ENCODE measurements at regions not wholly inside any gene's neighbourhood (a gene's known extent, or its start where the extent isn't known, plus 50 kb on each side); places are given as distances from the start of the nearest gene placed in this dataset.

DNA sequence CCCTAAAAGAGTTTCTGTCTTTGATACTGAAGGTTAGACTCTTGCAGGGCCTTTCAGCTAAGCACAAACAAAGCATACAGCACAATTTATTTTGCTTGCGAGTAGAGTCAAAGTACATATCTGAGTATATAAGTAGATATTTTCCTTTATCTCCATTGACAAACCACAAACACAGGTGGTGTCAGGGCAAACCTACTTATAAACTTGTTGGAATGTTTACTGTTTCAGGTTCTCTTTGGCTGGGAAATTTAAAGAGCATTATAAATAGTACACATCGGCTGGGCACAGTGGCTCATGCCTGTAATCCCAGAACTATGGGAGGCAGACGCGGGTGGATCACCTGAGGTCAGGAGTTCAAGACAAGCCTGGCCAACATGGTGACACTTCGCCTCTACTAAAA, 442.6 kb upstream of the PSMD7 start:
- H3K9me3 ChIP-seq (replicated peaks): no peaks in the 10 kb centered on the region
- H3K27ac ChIP-seq: no peak overlapping the region
- H3K4me1 ChIP-seq: no peaks in the 10 kb centered on the region
- no peak for DNase-seq
- no peaks in the 10 kb centered on the region for H3K36me3 ChIP-seq
- no peaks in the 10 kb centered on the region for H3K27me3 ChIP-seq
- no peak overlapping the region for H3K4me3 ChIP-seq

DNA sequence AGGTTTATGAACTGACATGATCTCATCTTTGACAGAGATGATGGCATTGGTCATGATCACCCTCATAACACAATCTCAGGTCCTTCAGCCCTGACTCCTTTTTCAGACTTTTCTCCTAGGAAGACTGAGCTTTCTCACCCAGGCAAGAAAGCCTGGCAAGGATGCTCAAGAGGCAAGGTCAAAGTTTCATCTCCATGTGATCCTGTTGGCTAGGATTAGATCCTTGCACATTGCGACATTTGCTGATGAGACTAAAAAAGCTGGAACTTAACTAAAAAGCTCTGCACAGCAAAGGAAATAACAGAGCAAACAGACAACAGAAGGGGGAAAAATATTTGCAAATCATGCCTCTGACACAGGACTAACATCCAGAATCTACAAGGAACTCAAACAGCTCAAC, 444.1 kb upstream of the PSMD7 start:
- H3K27ac ChIP-seq: no peak overlapping the region
- no peaks in the 10 kb centered on the region for H3K4me1 ChIP-seq
- no peaks in the 10 kb centered on the region for H3K9me3 ChIP-seq (replicated peaks)
- no peaks in the 10 kb centered on the region for H3K36me3 ChIP-seq
- H3K27me3 ChIP-seq: no peaks in the 10 kb centered on the region
- DNase-seq: no peak
- no peak overlapping the region for H3K4me3 ChIP-seq

DNA sequence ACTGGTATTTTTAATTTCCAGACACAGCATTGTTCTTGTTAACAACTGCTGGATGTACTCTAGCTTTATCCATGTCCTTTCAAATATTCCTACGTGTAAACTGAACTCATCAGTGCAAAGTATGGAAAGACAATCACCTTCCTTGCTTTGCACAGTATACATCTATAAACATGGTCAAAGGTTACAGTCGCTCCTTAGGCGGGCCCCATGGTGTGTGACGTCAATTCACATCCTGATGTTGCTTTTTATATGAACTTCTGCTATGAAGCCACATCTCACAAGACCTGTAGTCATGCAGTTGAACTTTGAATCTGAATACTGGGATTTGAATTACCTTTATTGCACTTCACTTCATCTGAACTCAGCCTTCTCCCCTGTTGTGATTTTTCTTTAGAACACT, 447.6 kb upstream of the PSMD7 start:
- DNase-seq: no peak
- Histone ChIP-seq H3K27ac (no peak overlapping the region), H3K4me1 (no peaks in the 10 kb centered on the region), H3K4me3 (no peak overlapping the region), H3K9me3 (replicated peaks) (no peaks in the 10 kb centered on the region), H3K36me3 (no peaks in the 10 kb centered on the region), H3K27me3 (no peaks in the 10 kb centered on the region)

DNA sequence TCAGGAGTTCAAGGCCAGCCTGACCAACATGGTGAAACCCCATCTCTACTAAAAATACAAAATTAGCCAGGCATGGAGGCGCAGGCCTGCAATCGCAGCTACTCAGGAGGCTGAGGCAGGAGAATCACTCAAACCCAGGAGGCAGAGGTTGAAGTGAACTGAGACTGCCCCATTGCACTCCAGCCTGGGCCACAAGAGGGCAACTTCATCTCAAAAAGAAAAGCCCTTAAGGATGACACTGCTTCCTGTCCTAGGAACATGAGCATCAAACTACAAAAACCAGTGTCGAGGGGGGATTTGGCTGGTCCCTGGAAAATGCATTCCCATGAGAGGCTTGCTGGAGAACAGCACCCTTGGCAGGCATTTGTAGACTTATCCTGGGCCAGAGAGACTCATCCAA, 449.5 kb upstream of the PSMD7 start:
- DNase-seq: no peak
- no peaks in the 10 kb centered on the region for H3K9me3 ChIP-seq (replicated peaks)
- no peak overlapping the region for H3K27ac ChIP-seq
- no peaks in the 10 kb centered on the region for H3K27me3 ChIP-seq
- no peak overlapping the region for H3K4me3 ChIP-seq
- no peaks in the 10 kb centered on the region for H3K4me1 ChIP-seq
- no peaks in the 10 kb centered on the region for H3K36me3 ChIP-seq

DNA sequence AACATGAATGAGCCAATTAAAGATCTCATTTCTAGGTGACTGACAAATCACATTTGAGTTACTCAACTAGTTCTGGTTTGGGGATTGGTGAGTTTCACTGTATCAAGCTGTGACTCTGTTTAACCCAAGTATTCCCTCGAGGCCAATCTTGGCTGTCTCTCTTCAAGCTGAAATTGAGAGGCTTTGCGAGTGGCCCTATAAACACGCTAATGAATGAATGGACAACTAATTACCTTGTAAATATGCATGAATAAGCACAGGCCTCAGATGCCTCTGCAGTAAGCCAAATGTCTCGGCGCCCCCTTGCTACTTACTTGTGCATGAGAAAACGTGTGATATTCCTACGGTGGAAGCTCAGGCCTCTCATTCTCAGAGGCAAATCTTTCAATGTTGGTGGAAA, 450.3 kb upstream of the PSMD7 start:
- Histone ChIP-seq H3K4me3 (no peak overlapping the region), H3K27me3 (no peaks in the 10 kb centered on the region), H3K4me1 (no peaks in the 10 kb centered on the region), H3K27ac (no peak overlapping the region), H3K9me3 (replicated peaks) (no peaks in the 10 kb centered on the region), H3K36me3 (no peaks in the 10 kb centered on the region)
- DNase-seq: no peak

DNA sequence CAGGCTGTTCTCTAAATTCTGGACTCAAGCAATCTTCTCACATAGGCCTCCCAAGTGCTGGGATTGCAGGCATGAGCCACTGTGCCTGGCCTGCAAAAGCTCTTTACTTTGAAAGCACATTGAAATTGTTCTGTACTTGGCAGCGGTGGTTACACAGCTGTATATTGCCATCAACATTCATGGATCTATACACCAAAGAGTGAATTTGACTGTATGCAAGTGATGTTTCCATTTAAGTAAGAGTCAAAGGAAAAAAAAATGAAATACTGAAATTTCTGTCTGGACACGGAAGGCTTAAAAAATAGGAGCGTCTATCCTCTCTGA, 450.6 kb upstream of the PSMD7 start:
- Histone ChIP-seq H3K36me3 (no peaks in the 10 kb centered on the region), H3K27ac (no peak overlapping the region), H3K27me3 (no peaks in the 10 kb centered on the region), H3K4me3 (no peak overlapping the region), H3K4me1 (no peaks in the 10 kb centered on the region), H3K9me3 (replicated peaks) (no peaks in the 10 kb centered on the region)
- DNase-seq: no peak

DNA sequence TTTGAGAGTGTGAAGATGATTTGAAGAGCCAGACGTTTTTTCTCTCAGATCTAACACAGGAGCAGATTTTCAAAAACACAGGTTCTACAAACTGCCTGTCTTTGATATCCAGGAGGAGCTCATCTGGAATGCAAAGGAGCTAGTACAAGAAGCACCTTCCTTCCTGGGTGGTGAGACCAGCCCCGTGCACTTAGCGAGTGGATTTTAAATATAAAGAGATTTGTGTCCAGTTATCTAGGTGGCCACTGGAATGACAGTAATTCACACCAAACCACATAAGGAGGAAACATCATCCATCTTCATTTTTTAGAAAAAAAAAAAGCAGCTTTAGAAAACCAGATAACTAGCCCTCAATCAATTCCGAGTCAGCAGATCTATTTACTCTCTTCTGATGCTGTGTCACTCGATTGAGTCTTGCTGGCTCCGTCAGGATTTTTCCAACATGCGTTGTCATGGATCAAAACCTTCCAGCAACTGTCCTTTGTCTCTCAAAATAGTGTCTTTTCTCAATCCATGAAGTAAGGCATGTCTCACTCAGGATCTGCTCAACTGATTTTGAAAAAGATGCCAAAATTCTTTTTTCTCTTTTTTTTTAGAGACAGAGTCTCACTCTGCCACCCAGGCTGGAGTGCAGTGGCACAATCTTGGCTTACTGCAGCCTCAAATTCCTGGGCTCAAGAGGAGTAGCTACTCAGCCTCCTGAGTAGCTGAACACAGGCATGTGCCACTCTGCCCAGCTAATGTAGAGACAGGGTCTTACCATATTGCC, 451.2 kb upstream of the PSMD7 start:
- no peak for DNase-seq
- Histone ChIP-seq H3K4me1 (no peaks in the 10 kb centered on the region), H3K27ac (no peak overlapping the region), H3K36me3 (no peaks in the 10 kb centered on the region), H3K4me3 (no peak overlapping the region), H3K27me3 (no peaks in the 10 kb centered on the region), H3K9me3 (replicated peaks) (no peaks in the 10 kb centered on the region)

DNA sequence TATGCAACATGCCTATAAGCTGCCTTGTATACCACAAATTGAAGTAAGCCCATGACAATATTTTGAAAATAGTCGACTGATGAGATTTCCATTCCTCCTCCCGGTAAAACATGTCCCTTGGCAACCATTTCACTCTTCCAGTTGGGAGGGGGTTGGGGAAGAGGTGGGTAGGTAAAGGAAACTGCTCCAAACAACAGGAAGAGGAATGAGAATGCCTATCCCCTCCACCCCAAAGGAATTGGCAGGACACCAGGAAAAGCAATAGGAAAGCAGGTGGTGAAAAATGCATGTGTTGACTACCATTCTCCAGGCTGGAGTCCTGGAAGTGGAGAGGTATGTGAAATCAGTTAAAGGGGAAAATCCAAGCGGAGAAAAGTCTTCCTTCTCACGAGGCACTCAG, 455.9 kb upstream of the PSMD7 start:
- H3K4me1 ChIP-seq: no peaks in the 10 kb centered on the region
- no peak overlapping the region for H3K4me3 ChIP-seq
- H3K9me3 ChIP-seq (replicated peaks): no peaks in the 10 kb centered on the region
- no peak for DNase-seq
- no peak overlapping the region for H3K27ac ChIP-seq
- no peaks in the 10 kb centered on the region for H3K27me3 ChIP-seq
- no peaks in the 10 kb centered on the region for H3K36me3 ChIP-seq

DNA sequence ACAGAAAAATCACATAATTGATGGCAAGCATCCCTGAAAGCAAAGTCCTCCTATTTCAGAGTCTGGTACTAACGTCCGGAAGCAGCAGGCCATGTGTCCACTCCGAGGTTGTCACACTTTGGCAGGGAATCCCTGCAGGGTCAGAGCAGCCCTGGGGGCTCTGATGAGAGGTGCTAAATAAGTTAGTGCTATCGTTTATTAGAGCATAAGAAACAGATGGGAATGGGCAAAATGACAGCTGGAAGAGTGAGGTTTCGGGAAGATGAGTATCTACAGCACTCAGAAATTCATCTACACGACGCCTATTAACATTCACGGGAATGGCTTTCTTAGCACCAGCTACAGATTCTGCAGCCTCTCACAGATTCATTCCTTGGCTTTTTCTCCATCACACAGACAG, 465.4 kb upstream of the PSMD7 start:
- no peaks in the 10 kb centered on the region for H3K4me1 ChIP-seq

DNA sequence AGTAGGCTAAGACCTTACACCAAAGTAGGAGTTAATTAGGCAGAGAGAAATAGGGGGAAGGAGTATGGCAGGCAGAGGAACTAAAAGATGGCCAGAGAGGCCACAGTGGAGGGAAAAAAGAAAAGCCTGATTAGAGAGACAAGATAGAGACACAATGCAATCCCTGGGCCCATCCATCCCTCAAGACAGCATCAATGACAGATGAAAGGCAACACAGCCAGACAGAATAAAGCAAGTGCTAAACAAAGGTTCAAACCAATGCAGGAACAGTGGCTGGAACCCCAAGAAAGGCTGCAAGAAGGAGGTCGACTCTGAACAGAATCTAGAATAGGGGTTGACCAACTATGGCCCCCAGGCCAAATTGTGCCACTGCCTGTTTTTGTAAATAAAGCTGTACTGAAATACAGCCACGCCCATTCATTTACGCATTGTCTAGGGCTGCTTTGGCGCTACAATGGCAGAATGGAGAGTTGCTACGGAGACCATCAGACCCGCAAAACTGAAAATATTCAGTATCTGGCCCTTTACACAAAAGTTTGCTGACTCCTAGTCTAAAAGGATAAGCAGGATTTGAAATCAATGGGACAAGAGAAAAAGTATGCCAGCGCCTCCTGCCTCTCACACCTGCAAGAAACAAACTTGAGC, 473.3 kb upstream of the PSMD7 start:
- Histone ChIP-seq H3K9me3 (replicated peaks) (no peaks in the 10 kb centered on the region), H3K4me3 (no peak overlapping the region), H3K4me1 (no peaks in the 10 kb centered on the region), H3K36me3 (no peaks in the 10 kb centered on the region), H3K27ac (no peak overlapping the region), H3K27me3 (no peaks in the 10 kb centered on the region)
- no peak for DNase-seq

More for the DNA sequence above, 465.4 kb upstream of the PSMD7 start:
- Histone ChIP-seq H3K9me3 (replicated peaks) (no peaks in the 10 kb centered on the region), H3K27ac (no peak overlapping the region), H3K36me3 (no peaks in the 10 kb centered on the region), H3K27me3 (no peaks in the 10 kb centered on the region), H3K4me3 (no peak overlapping the region)
- no peak for DNase-seq

DNA sequence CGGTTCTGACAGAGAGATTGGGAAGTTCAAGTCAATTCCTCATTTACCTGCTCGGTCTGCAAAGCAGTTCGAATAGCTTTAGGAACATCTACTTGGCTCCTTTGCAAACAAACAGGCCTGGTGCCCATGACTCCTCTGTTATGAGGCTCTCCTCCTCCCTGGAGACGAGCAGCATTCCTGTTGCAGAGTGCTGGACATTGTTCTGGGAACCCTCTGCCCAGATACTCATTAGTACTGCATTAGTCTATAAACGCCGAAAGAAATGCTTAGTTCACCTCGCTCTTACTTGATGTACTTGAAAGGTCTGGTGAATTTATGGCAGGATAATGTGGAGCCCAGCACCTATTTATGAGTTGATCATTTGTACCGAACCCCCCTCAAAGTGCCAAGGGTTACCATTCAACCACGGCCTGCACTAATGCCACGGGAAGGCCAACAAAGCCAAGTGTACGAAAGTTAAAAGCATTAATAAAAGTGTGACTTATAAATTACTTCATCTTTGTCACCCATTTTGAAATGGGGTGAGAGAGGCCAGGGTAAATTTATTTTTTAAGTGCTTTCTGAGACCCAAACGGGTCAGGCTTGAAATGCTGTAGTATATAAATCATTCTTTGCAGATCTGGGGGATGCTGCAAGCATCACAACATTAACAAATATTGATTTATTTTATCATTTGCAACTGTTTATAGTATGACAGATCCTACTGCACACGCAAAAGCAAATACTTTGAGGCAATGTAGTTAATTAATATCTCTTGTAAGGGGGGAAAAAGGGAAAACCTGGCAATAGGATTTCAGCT, 478.9 kb upstream of the PSMD7 start:
- no peak for DNase-seq
- no peak overlapping the region for H3K27ac ChIP-seq
- H3K4me1 ChIP-seq: no peaks in the 10 kb centered on the region
- H3K27me3 ChIP-seq: no peaks in the 10 kb centered on the region
- H3K36me3 ChIP-seq: no peaks in the 10 kb centered on the region
- no peak overlapping the region for H3K4me3 ChIP-seq
- H3K9me3 ChIP-seq (replicated peaks): no peaks in the 10 kb centered on the region

DNA sequence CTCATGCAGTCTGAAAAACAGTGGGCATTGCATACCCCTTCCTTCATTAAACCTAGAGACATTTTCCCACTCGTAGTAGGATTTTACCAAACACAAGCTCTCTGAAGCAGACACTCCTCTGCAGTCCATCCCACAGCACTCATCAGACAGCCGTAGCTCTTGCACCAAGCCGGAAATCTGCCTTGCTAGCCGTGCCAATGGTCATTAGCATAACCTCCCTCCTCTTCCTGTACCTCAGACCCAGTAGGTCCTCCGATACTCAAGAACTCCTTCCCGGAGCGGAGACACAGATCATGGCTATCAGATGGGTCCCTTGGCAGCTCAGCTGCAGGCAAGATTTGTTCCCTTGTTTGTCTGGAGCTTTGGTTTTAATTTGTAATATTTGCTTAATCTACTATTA, 483.1 kb upstream of the PSMD7 start:
- Histone ChIP-seq H3K4me3 (no peak overlapping the region), H3K27ac (no peak overlapping the region), H3K36me3 (no peaks in the 10 kb centered on the region), H3K27me3 (no peaks in the 10 kb centered on the region), H3K9me3 (replicated peaks) (no peaks in the 10 kb centered on the region), H3K4me1 (no peaks in the 10 kb centered on the region)
- no peak for DNase-seq

DNA sequence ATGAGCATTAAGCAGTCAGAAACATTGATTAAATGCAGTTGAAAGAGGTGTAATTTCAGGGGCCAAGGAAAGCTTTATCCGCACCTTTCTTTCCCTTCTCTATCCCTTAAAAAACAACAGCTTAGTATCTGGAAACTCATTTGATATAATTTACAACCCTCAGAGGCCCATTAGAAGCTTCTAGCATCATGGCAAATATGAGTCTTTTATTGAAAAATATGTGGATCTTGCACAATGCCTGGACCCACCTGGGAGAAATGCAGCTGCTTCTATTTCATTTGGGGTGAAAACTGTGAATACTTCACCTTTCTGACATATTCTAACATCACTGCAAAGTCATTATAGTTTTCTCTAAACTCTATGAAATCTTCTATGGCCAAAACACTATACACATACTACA, 492.2 kb upstream of the PSMD7 start:
- no peaks in the 10 kb centered on the region for H3K27me3 ChIP-seq
- H3K9me3 ChIP-seq (replicated peaks): no peaks in the 10 kb centered on the region
- no peak for DNase-seq
- H3K27ac ChIP-seq: no peak overlapping the region
- H3K4me3 ChIP-seq: no peak overlapping the region
- no peaks in the 10 kb centered on the region for H3K4me1 ChIP-seq
- no peaks in the 10 kb centered on the region for H3K36me3 ChIP-seq

DNA sequence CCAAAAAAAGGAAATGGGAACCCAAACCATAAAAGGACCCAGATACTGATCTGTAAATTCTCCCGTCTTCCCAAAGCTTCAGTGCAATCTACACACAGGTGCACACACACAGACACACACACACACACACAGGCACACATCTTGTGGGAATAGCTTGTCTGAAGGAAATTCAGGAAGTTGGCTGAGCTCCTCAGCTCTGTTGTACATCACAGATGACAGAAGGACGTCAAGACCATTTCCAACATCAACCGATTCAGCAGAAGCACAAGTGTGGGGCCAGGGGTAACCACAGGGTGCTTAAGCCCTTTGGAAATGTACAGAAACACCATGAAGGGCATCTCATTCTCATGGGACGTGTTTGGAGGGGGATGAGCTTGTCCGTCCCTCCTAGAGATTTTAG, 498.1 kb upstream of the PSMD7 start:
- no peaks in the 10 kb centered on the region for H3K9me3 ChIP-seq (replicated peaks)
- no peak overlapping the region for H3K27ac ChIP-seq
- H3K4me3 ChIP-seq: no peak overlapping the region
- H3K36me3 ChIP-seq: no peaks in the 10 kb centered on the region
- no peaks in the 10 kb centered on the region for H3K27me3 ChIP-seq
- DNase-seq: no peak
- H3K4me1 ChIP-seq: no peaks in the 10 kb centered on the region

DNA sequence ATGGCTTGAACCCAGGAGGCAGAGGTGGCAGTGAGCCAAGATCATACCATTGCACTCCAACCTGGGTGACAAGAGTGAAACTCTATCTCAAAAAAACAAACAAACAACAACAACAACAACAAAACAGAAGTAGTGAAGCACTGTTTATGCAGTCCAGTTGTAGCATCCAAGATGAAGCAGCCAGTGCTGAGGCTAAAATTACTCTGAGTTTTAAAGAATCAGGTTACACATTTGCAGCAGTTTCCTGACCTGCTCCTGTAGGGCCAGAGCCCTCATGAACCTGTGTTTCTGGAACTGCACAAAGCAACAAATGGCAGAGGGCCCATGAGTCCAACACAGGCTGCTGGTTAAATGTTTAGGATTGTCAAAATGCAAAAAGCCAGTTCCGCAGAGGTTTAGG, 499.5 kb upstream of the PSMD7 start:
- Histone ChIP-seq H3K27me3 (no peaks in the 10 kb centered on the region), H3K36me3 (no peaks in the 10 kb centered on the region), H3K9me3 (replicated peaks) (no peaks in the 10 kb centered on the region), H3K4me3 (no peak overlapping the region), H3K4me1 (no peaks in the 10 kb centered on the region), H3K27ac (no peak overlapping the region)
- DNase-seq: no peak

Data from SJCRH30 (cell line).